Stimulated activated effector memory CD8-positive, alpha-beta T cell treated with anti-CD3 and anti-CD28 coated beads, Interleukin-12 subunit alpha, Interleukin-12 subunit beta, amount 100 ng/mL, for 72 hours (primary cell): ENCODE measurements at regions not wholly inside any gene's neighbourhood (a gene's known extent, or its start where the extent isn't known, plus 50 kb on each side); places are given as distances from the start of the nearest gene placed in this dataset.
"Not testable (repeated sequence)": the region's sequence is repeated elsewhere in the genome, so short reads cannot be mapped to it uniquely, and the experiment has no call there.

Experiments used
- ATAC-seq: fragments of 150-1000 bp; cut with Tn5 transposase; 2 replicates; pipeline ENCODE4 v1.10.0; 2021
- DNase-seq, 2 donors: peaks; one replicate each; pipeline ENCODE4 v3.0.0; 2021 to 2022; ENCODE audit warnings: low spot score in 2 of 2
- H3K27ac Mint-ChIP-seq: one replicate; pipeline ENCODE4 v1.8.0; 2022; ENCODE audit warnings: mild to moderate bottlenecking, mixed read lengths
- H3K36me3 Mint-ChIP-seq: one replicate; pipeline ENCODE4 v1.8.0; 2022; ENCODE audit warnings: mild to moderate bottlenecking, mixed read lengths
- H3K4me1 Mint-ChIP-seq: one replicate; pipeline ENCODE4 v1.8.0; 2022; ENCODE audit warnings: mixed read lengths
- H3K4me3 Mint-ChIP-seq: one replicate; pipeline ENCODE4 v1.8.0; 2022; ENCODE audit warnings: mild to moderate bottlenecking, mixed read lengths
- H3K9me3 Mint-ChIP-seq: one replicate; pipeline ENCODE4 v1.8.0; 2022; ENCODE audit warnings: mixed read lengths

DNA sequence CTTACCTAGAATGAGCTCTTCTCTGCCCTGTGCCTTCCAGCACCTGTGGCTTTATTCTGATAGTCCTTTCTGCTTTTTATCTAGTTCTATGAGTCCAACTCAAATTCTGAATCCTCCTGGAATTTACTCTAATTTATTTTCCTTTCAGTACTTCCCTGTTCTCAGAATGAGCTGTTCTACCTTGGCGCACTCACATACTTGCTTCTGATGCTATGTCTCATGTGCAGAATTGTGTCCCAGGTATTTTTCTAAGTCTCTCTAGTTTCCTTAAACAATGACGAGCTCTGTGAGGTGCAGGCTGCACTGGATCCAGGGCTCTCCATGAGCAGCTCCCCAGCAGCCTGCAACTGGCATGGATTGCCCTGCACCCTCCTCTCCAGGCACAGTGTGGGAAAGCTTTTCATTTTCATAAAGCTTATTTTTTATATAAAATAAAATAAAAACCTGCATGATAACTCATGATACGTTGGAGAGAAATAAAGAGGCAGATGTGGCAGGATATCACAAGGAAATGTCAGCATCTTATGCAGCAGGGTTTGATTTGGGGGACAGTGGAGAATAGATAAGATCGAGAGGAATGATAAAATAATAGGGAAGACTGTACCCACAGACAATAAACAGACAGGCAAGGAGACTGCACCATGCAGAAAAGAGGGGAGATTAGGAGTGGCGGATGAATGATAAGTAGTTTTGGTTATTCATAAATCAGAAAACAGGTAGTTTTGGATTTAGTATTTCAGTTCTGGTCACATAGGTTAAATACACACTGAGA, 258.2 kb upstream of the POM121L12 start:
- Mint-ChIP-seq H3K27ac (no peak overlapping the region), H3K36me3 (no peaks in the 10 kb centered on the region), H3K4me1 (no peaks in the 10 kb centered on the region), H3K9me3 (peaks cover 26% of the 10 kb centered on the region), H3K4me3 (no peak overlapping the region)
- ATAC-seq: no peak
- DNase-seq: no peak

GRCh38 chr7:52775876-52776275, 259.6 kb upstream of the POM121L12 start:
- Mint-ChIP-seq H3K4me3 (no peak overlapping the region), H3K9me3 (peaks cover 32% of the 10 kb centered on the region), H3K27ac (no peak overlapping the region), H3K36me3 (no peaks in the 10 kb centered on the region), H3K4me1 (no peaks in the 10 kb centered on the region)
- ATAC-seq (no peak), DNase-seq (no peak)

DNA sequence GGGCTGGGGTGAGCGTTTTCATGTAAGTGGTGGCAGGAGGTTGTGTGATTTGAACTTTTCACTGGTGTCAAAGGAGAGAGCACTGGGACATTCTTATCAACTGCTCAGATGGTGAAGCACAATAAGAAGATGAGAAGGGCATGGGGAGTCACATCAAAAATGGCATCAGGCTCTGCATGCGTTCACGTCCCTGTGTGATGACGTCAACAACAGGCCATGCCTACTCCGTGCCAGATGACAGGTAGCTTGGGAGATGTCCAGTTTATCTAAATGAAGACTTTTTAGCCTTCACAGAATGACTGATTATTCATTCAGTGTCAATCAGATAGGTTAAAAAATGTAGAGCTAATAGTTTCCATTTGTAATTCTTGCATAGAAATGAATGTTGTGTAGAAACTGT, 264.3 kb upstream of the POM121L12 start:
- ATAC-seq: no peak
- Mint-ChIP-seq H3K4me3 (no peak overlapping the region), H3K36me3 (no peaks in the 10 kb centered on the region), H3K9me3 (peaks cover 21% of the 10 kb centered on the region), H3K4me1 (no peaks in the 10 kb centered on the region), H3K27ac (no peak overlapping the region)
- DNase-seq: no peak

DNA sequence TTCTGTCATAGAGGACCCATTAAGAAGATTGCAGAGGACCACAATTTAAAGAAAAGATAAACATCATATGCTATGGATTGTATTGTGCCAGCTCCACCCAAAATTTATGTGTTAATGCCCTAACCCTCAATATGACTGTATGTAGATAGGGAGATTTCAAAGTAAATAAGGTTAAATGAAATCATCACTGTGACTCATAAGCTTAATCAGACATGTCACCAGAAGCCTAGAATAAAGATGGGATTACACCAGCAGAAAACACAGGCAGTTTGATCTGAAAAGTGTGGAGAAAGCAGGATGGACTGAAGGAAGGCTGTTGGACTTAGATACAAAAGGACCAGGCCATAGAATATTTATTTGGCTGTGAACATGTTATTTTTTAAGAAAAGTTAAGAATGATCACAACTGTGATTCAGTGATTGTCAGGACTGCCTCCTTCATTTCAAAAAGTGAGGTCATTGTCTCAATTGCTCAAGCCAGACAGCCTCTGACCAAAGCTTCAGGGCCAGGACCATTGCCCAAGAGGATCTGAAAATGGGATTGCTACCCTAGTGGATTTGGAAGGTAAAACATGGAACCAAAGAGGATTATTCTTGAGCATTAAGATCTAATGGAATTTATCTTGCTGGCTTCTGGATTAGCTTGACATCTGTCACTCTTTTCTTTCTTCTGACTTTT, 270.8 kb upstream of the POM121L12 start:
- no peaks in the 10 kb centered on the region for H3K4me1 Mint-ChIP-seq
- ATAC-seq (no peak), DNase-seq (no peak)
- H3K4me3 Mint-ChIP-seq: no peak overlapping the region
- H3K9me3 Mint-ChIP-seq: peaks cover 16% of the 10 kb centered on the region
- no peak overlapping the region for H3K27ac Mint-ChIP-seq
- H3K36me3 Mint-ChIP-seq: no peaks in the 10 kb centered on the region

- DNase-seq (no peak), ATAC-seq (no peak)
- Mint-ChIP-seq H3K27ac (no peak overlapping the region), H3K36me3 (no peaks in the 10 kb centered on the region), H3K4me3 (no peak overlapping the region), H3K9me3 (peaks cover 21% of the 10 kb centered on the region), H3K4me1 (no peaks in the 10 kb centered on the region)
These were observed 277.1 kb upstream of the POM121L12 start for GRCh38 chr7:52758356-52758755.

DNA sequence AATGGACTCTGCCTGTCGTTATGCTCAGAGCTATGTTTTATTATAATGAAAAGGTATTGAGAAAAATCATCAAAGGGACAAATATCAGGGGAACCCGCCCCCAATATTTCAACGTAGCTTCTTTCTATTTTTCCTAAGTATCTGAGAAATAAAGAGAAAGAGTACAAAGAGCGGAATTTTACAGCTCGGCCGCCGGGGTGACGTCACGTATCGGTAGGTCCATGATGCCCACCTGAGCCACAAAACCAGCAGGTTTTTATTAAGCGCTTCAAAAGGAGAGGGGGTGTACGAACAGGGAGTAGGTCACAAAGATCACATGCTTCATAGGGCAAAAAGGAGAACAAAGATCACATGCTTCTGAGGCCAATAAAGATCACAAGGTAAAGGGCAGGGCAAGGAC, 281.6 kb upstream of the POM121L12 start:
- DNase-seq (no peak), ATAC-seq (no peak)
- Mint-ChIP-seq H3K4me1 (no peaks in the 10 kb centered on the region), H3K4me3 (no peak overlapping the region), H3K9me3 (peaks cover 18% of the 10 kb centered on the region), H3K36me3 (no peaks in the 10 kb centered on the region), H3K27ac (no peak overlapping the region)

GRCh38 chr7:52752891-52753290, 282.5 kb upstream of the POM121L12 start:
- no peaks in the 10 kb centered on the region for H3K4me1 Mint-ChIP-seq
- no peak overlapping the region for H3K4me3 Mint-ChIP-seq
- H3K36me3 Mint-ChIP-seq: no peaks in the 10 kb centered on the region

GRCh38 chr7:52749880-52750279, 285.6 kb upstream of the POM121L12 start:
- no peak overlapping the region for H3K4me3 Mint-ChIP-seq
- H3K27ac Mint-ChIP-seq: no peak overlapping the region
- no peak for ATAC-seq
- H3K36me3 Mint-ChIP-seq: no peaks in the 10 kb centered on the region
- DNase-seq: no peak
- H3K4me1 Mint-ChIP-seq: no peaks in the 10 kb centered on the region
- H3K9me3 Mint-ChIP-seq: peaks cover 17% of the 10 kb centered on the region

More at GRCh38 chr7:52752891-52753290, 282.5 kb upstream of the POM121L12 start:
- H3K9me3 Mint-ChIP-seq: peaks cover 16% of the 10 kb centered on the region
- no peak overlapping the region for H3K27ac Mint-ChIP-seq
- DNase-seq (no peak), ATAC-seq (no peak)

DNA sequence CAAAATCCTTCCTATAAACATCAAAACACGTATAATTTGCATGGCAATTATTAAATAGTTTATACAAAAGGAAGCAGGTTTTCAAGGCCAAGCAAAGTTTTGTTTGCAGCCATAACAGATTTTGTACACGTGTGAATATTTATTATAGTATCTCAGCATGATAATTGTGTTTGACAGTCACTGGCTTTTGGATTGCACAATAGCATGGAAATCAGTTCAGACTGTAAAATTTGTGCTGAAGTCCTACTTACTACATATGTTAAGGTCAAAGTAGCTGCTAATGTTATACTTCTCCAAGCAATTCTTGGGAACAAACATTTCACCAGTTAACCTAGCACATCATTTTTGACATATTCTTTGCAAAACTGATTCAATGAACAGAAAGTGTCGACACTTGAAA, 287.6 kb upstream of the POM121L12 start:
- ATAC-seq (no peak), DNase-seq (no peak)
- no peak overlapping the region for H3K4me3 Mint-ChIP-seq
- H3K4me1 Mint-ChIP-seq: no peaks in the 10 kb centered on the region
- peaks cover 22% of the 10 kb centered on the region for H3K9me3 Mint-ChIP-seq
- no peak overlapping the region for H3K27ac Mint-ChIP-seq
- no peaks in the 10 kb centered on the region for H3K36me3 Mint-ChIP-seq

DNA sequence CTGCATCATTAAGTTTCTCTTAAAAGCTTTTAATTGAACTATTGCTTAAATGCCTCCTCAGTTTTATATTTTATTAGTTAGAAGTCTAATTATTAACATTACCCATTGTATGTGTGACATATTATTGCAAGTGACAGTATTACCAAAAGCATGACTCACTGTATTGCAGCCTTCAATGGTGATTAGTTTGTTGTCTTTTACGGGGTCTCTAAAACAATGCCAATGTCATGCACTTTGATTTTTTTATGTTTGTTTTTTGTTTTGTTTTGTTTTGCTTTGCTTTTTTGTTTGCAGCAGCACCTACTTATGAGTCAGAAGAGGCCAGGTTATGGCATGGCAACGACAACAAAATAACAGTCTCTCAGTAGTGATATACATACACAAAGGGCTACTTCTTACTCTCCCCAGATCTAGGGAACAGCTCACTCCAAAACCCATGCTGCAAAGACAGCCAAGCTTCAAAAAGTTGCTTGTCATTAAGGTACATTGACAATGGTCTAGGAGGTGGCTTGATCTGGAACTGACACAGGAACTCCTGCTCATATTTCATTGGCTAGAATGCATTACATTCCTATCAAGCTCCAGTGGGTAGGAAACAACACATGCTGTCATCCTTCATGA, 293.7 kb upstream of the POM121L12 start:
- H3K4me3 Mint-ChIP-seq: no peak overlapping the region
- no peaks in the 10 kb centered on the region for H3K36me3 Mint-ChIP-seq
- no peak overlapping the region for H3K27ac Mint-ChIP-seq
- DNase-seq: no peak
- H3K4me1 Mint-ChIP-seq: no peaks in the 10 kb centered on the region
- peaks cover 16% of the 10 kb centered on the region for H3K9me3 Mint-ChIP-seq
- no peak for ATAC-seq

GRCh38 chr7:52735656-52736055, 299.8 kb upstream of the POM121L12 start:
- H3K27ac Mint-ChIP-seq: no peak overlapping the region
- ATAC-seq: no peak
- H3K36me3 Mint-ChIP-seq: no peaks in the 10 kb centered on the region
- H3K4me3 Mint-ChIP-seq: no peak overlapping the region
- H3K9me3 Mint-ChIP-seq: peaks cover 24% of the 10 kb centered on the region
- no peaks in the 10 kb centered on the region for H3K4me1 Mint-ChIP-seq
- no peak for DNase-seq

- DNase-seq, H3K36me3 Mint-ChIP-seq, H3K4me1 Mint-ChIP-seq, H3K27ac Mint-ChIP-seq, H3K4me3 Mint-ChIP-seq, ATAC-seq: not testable (repeated sequence)
- peaks cover 18% of the 10 kb centered on the region for H3K9me3 Mint-ChIP-seq
These were observed 306.8 kb upstream of the POM121L12 start for GRCh38 chr7:52728683-52729082.

- ATAC-seq (no peak), DNase-seq (no peak)
- Mint-ChIP-seq H3K27ac (no peak overlapping the region), H3K9me3 (peaks cover 24% of the 10 kb centered on the region), H3K4me3 (no peak overlapping the region), H3K4me1 (no peaks in the 10 kb centered on the region), H3K36me3 (no peaks in the 10 kb centered on the region)
These were observed 307.8 kb upstream of the POM121L12 start for GRCh38 chr7:52727632-52728031.

DNA sequence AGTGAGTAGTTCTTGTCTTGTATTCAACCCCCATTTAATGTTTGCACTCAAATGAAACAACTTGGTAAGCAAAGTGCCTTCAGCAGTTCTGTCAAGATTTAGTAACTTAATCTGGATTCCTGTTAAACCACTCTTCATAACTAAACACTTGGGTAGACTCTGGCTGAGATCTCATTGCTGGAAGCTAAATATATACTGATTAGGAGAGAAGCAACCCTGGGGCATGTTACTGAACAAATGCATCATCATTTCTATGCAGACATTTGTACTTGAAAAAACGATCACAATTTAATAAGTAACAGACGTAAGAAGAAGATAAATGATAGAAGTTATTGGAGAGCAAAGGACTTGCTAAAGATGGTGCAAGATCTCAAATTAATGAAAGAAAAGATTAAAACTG, 308.4 kb upstream of the POM121L12 start:
- no peak for ATAC-seq
- no peaks in the 10 kb centered on the region for H3K4me1 Mint-ChIP-seq

DNA sequence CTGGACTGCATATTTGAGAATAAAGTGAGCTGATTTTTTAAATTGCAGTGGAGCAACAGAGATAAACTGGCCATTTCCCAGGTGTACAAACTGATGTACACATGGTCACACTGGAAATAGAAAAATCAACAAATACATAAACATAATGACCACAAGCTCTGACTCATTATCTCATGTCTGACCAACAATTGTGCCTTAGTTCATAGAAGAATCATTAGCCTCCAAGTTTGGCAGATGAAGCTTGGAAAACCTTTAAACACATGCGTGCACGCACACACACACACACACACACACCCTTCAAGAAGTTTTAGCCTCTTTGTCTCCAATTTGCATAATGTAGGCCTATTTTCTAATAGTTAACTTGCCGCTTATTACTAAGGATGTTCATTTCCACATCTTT, 308.9 kb upstream of the POM121L12 start:
- ATAC-seq (no peak), DNase-seq (no peak)
- Mint-ChIP-seq H3K36me3 (no peaks in the 10 kb centered on the region), H3K27ac (no peak overlapping the region), H3K4me1 (no peaks in the 10 kb centered on the region), H3K4me3 (no peak overlapping the region), H3K9me3 (peaks cover 22% of the 10 kb centered on the region)

More for the DNA sequence above, 308.4 kb upstream of the POM121L12 start:
- no peaks in the 10 kb centered on the region for H3K36me3 Mint-ChIP-seq
- H3K4me3 Mint-ChIP-seq: no peak overlapping the region
- no peak overlapping the region for H3K27ac Mint-ChIP-seq
- DNase-seq: no peak
- H3K9me3 Mint-ChIP-seq: peaks cover 22% of the 10 kb centered on the region

DNA sequence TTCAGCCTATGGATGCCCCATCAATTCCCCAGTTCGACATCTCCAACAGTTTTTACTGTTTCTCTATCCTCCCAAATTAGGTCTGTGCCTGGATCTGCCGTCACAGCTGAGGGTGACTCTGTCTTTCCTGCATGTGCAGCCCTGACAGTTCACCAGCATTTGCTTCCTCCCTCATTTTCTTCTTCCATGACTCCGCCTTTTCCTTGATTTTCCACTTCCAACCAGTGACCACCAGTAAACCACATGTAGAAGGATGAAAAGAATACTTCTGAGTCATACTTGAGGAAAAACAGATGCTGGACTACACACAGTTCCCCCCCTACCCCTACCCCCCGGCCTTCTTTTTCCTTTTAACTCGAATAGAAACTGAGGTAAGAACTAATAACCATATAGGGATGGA, 311.8 kb upstream of the POM121L12 start:
- DNase-seq (no peak), ATAC-seq (no peak)
- Mint-ChIP-seq H3K4me3 (no peak overlapping the region), H3K36me3 (no peaks in the 10 kb centered on the region), H3K9me3 (peaks cover 25% of the 10 kb centered on the region), H3K4me1 (no peaks in the 10 kb centered on the region), H3K27ac (no peak overlapping the region)
